Osteoblast (primary cell): ENCODE measurements at regions not wholly inside any gene's neighbourhood (a gene's known extent, or its start where the extent isn't known, plus 50 kb on each side); places are given as distances from the start of the nearest gene placed in this dataset.

Experiments used
- DNase-seq: peaks from one replicate; pipeline ENCODE4 v3.0.0; 2011; ENCODE audit warnings: low spot score, mixed read lengths; ENCODE audit not compliant: insufficient read length; ENCODE audit errors: missing footprints
- H2AFZ ChIP-seq: 2 replicates; pipeline ENCODE4 v1.6.0; 2011; ENCODE audit warnings: mild to moderate bottlenecking, low read length
- H3K27ac ChIP-seq: 2 replicates; pipeline ENCODE4 v1.5.1; 2011; ENCODE audit warnings: mild to moderate bottlenecking, low read depth, low read length, moderate library complexity
- H3K27me3 ChIP-seq: 2 replicates; pipeline ENCODE4 v1.6.0; 2012; ENCODE audit warnings: mild to moderate bottlenecking, control low read depth, inconsistent platforms, low read length, moderate library complexity; ENCODE audit not compliant: insufficient read depth
- H3K36me3 ChIP-seq: 2 replicates; pipeline ENCODE4 v1.5.1; 2011; ENCODE audit warnings: mild to moderate bottlenecking, low read length, control low read depth, moderate library complexity; ENCODE audit not compliant: insufficient read depth
- H3K4me1 ChIP-seq: 2 replicates; pipeline ENCODE4 v1.5.1; 2011; ENCODE audit warnings: mild to moderate bottlenecking, low read length, control low read depth, moderate library complexity; ENCODE audit not compliant: insufficient read depth
- H3K4me2 ChIP-seq: 2 replicates; pipeline ENCODE4 v1.6.0; 2011; ENCODE audit warnings: mild to moderate bottlenecking, low read length; ENCODE audit not compliant: insufficient read depth
- H3K4me3 ChIP-seq: fragments of 200-600 bp; sonication (generic); 3 replicates; pipeline ENCODE4 v1.5.1; 2012; ENCODE audit warnings: mild to moderate bottlenecking, low read length, inconsistent platforms; ENCODE audit not compliant: insufficient read depth
- H3K79me2 ChIP-seq: 2 replicates; pipeline ENCODE4 v1.6.0; 2012; ENCODE audit warnings: mild to moderate bottlenecking, low read length, control low read depth, inconsistent platforms; ENCODE audit not compliant: insufficient read depth
- H3K9me3 ChIP-seq: 2 replicates; pipeline ENCODE4 v1.5.1; 2011; ENCODE audit warnings: low read depth, low read length, control low read depth
- H4K20me1 ChIP-seq: 2 replicates; pipeline ENCODE4 v1.6.0; 2012; ENCODE audit warnings: mild to moderate bottlenecking, low read length, control low read depth; ENCODE audit not compliant: insufficient read depth
- CTCF ChIP-seq: IDR thresholded peaks from 2 replicates; pipeline ENCODE4 v1.5.1; 2011; ENCODE audit warnings: mild to moderate bottlenecking, low read depth, low read length, moderate library complexity; ENCODE audit errors: extremely low read depth

GRCh38 chr4:108314900-108315589, 146.3 kb upstream of the LEF1 start:
- H3K79me2 ChIP-seq = no peaks in the 10 kb centered on the region
- no peaks in the 10 kb centered on the region for H3K4me1 ChIP-seq
- no peak overlapping the region for H2AFZ ChIP-seq
- H3K27me3 ChIP-seq = no peaks in the 10 kb centered on the region
- no peak overlapping the region for H3K4me3 ChIP-seq
- TF ChIP-seq CTCF = no peak
- no peaks in the 10 kb centered on the region for H4K20me1 ChIP-seq
- H3K4me2 ChIP-seq = no peak overlapping the region
- no peak for DNase-seq
- H3K9me3 ChIP-seq = no peaks in the 10 kb centered on the region
- no peak overlapping the region for H3K27ac ChIP-seq
- no peaks in the 10 kb centered on the region for H3K36me3 ChIP-seq

DNA sequence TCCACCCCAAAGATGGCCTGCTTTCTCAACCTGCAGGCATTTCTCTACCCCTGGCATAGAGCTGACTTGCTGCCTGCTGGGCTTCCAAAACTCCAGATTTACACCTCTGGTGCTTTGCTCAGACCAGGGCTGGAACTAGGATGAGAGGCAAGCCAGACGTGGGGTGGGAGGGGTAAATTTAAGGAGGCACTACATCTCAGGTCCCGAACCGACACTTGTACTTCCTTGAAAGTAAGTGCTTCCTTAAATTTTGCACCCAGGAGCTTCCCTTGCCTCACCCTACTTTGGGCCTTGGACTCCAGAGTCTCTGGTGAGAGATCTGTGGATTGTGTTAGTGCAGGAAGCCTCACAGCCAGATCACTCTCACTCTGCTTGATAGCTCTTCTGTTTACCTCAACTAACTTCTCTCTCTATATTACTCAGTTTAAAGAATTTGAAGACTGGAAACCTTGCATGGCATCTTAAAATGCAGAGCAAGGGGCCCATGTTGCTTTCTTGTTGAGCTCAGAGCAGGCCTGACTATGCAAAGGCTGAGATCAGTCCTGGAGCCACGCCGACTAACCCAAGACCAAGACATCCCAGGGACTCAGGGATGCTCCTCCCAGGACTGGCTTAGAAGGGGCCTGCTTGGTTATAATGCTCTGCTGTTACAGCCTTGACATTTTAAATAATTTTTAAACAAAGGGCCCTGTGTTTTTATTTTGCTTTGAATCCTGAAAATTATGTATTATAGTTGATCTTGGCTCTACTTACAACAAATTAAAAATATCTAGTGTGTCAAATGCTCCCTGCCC, 145.0 kb upstream of the LEF1 start:
- H3K4me2 ChIP-seq = no peak overlapping the region
- H3K36me3 ChIP-seq = no peaks in the 10 kb centered on the region
- H3K4me3 ChIP-seq = no peak overlapping the region
- H3K9me3 ChIP-seq = no peaks in the 10 kb centered on the region
- no peaks in the 10 kb centered on the region for H3K79me2 ChIP-seq
- DNase-seq = no peak
- no peak overlapping the region for H3K27ac ChIP-seq
- no peaks in the 10 kb centered on the region for H3K27me3 ChIP-seq
- H2AFZ ChIP-seq = no peak overlapping the region
- H4K20me1 ChIP-seq = no peaks in the 10 kb centered on the region
- no peaks in the 10 kb centered on the region for H3K4me1 ChIP-seq
- TF ChIP-seq CTCF = no peak

DNA sequence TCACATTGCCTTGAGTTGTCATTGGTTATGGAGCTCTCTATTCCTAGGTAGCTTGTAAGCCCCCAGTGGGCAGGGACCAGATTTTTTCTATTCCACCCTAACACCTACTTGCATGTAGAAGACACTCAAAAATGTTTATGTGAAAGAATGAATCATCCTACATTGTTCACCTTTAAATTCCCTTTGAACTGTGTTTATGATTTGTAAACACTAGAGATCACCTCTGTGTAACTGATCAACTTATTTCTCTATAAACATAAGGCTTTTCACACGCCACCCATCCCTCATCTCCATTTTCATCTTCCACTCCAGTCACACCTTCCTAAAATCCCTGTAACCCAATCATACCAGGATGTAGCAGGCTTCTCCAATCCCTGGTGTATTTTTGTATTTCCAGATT, 142.6 kb upstream of the LEF1 start:
- Histone ChIP-seq H3K9me3 (no peaks in the 10 kb centered on the region), H3K79me2 (no peaks in the 10 kb centered on the region), H3K36me3 (no peaks in the 10 kb centered on the region), H4K20me1 (no peaks in the 10 kb centered on the region), H3K4me1 (no peaks in the 10 kb centered on the region), H3K27me3 (no peaks in the 10 kb centered on the region), H3K27ac (no peak overlapping the region), H2AFZ (no peak overlapping the region), H3K4me2 (no peak overlapping the region), H3K4me3 (no peak overlapping the region)
- DNase-seq = no peak
- no peak for TF ChIP-seq CTCF

GRCh38 chr4:108303488-108304177, 134.9 kb upstream of the LEF1 start:
- H3K79me2 ChIP-seq = no peaks in the 10 kb centered on the region
- no peak overlapping the region for H3K27ac ChIP-seq
- H2AFZ ChIP-seq = no peak overlapping the region
- no peak for TF ChIP-seq CTCF
- no peaks in the 10 kb centered on the region for H3K4me1 ChIP-seq
- H4K20me1 ChIP-seq = no peaks in the 10 kb centered on the region
- no peaks in the 10 kb centered on the region for H3K27me3 ChIP-seq
- no peak overlapping the region for H3K4me3 ChIP-seq
- H3K36me3 ChIP-seq = no peaks in the 10 kb centered on the region
- DNase-seq = no peak
- H3K4me2 ChIP-seq = no peak overlapping the region
- H3K9me3 ChIP-seq = no peaks in the 10 kb centered on the region
